ENCODE measurements at regions not wholly inside any gene's neighbourhood (a gene's known extent, or its start where the extent isn't known, plus 50 kb on each side); places are given as distances from the start of the nearest gene placed in this dataset.

- H3K4me1 ChIP-seq: no peaks in the 10 kb centered on the region
- no peak for TF ChIP-seq CTCF (IDR thresholded peaks at IDR 0.05)
- intact Hi-C loops (cut with DNase I): no loop called here
- H3K4me3 ChIP-seq: no peak overlapping the region
- ATAC-seq (no peak), DNase-seq (no peak)
- no peak overlapping the region for H3K27ac ChIP-seq
- H3K36me3 ChIP-seq: no peaks in the 10 kb centered on the region
- H3K9me3 ChIP-seq: no peaks in the 10 kb centered on the region
- no peaks in the 10 kb centered on the region for H3K27me3 ChIP-seq (ENCODE audit: low read depth)
Measured at GRCh38 chr13:106981051-106981450, 413.1 kb upstream of the ARGLU1 start.

- intact Hi-C loops (cut with DNase I): no loop called here
- H3K4me3 ChIP-seq: no peak overlapping the region
Measured at GRCh38 chr13:106967391-106967790, 399.5 kb upstream of the ARGLU1 start.

GRCh38 chr13:106963151-106963550, 395.2 kb upstream of the ARGLU1 start:
- ATAC-seq (no peak), DNase-seq (no peak)
- H3K9me3 ChIP-seq: no peaks in the 10 kb centered on the region
- H3K4me1 ChIP-seq: no peaks in the 10 kb centered on the region
- H3K4me3 ChIP-seq: no peak overlapping the region
- H3K27ac ChIP-seq: no peak overlapping the region
- H3K36me3 ChIP-seq: no peaks in the 10 kb centered on the region
- intact Hi-C loops (cut with DNase I): no loop called here
- no peak for TF ChIP-seq CTCF (IDR thresholded peaks at IDR 0.05)
- no peaks in the 10 kb centered on the region for H3K27me3 ChIP-seq (ENCODE audit: low read depth)

More at GRCh38 chr13:106967391-106967790, 399.5 kb upstream of the ARGLU1 start:
- Histone ChIP-seq H3K4me1 (no peaks in the 10 kb centered on the region), H3K27ac (no peak overlapping the region), H3K27me3 (ENCODE audit: low read depth) (no peaks in the 10 kb centered on the region), H3K36me3 (no peaks in the 10 kb centered on the region), H3K9me3 (no peaks in the 10 kb centered on the region)
- TF ChIP-seq CTCF (IDR thresholded peaks at IDR 0.05): no peak
- no peak for ATAC-seq
- DNase-seq: no peak

- Histone ChIP-seq H3K27me3 (ENCODE audit: low read depth) (no peaks in the 10 kb centered on the region), H3K4me3 (no peak overlapping the region), H3K27ac (no peak overlapping the region), H3K36me3 (no peaks in the 10 kb centered on the region), H3K9me3 (no peaks in the 10 kb centered on the region), H3K4me1 (no peaks in the 10 kb centered on the region)
- no peak for TF ChIP-seq CTCF (IDR thresholded peaks at IDR 0.05)
- DNase-seq (no peak), ATAC-seq (no peak)
- intact Hi-C loops (cut with DNase I): no loop called here
Measured at GRCh38 chr13:106961651-106962050, 393.7 kb upstream of the ARGLU1 start.

- no peaks in the 10 kb centered on the region for H3K4me1 ChIP-seq
- intact Hi-C loops (cut with DNase I): no loop called here
- no peak for DNase-seq
- no peaks in the 10 kb centered on the region for H3K27me3 ChIP-seq (ENCODE audit: low read depth)
- H3K9me3 ChIP-seq: no peaks in the 10 kb centered on the region
- TF ChIP-seq CTCF (IDR thresholded peaks at IDR 0.05): no peak
- H3K4me3 ChIP-seq: no peak overlapping the region
- no peak overlapping the region for H3K27ac ChIP-seq
- H3K36me3 ChIP-seq: no peaks in the 10 kb centered on the region
- no peak for ATAC-seq
Measured at GRCh38 chr13:106961216-106961615, 393.3 kb upstream of the ARGLU1 start.

GRCh38 chr13:106958621-106959048, 390.7 kb upstream of the ARGLU1 start:
- intact Hi-C loops (cut with DNase I): no loop called here
- Histone ChIP-seq H3K9me3 (no peaks in the 10 kb centered on the region), H3K27me3 (ENCODE audit: low read depth) (no peaks in the 10 kb centered on the region), H3K4me1 (no peaks in the 10 kb centered on the region), H3K27ac (no peak overlapping the region), H3K36me3 (no peaks in the 10 kb centered on the region), H3K4me3 (no peak overlapping the region)
- no peak for DNase-seq
- ATAC-seq: no peak
- no peak for TF ChIP-seq CTCF (IDR thresholded peaks at IDR 0.05)

Data from lower lobe of right lung (tissue), 2 donors.